ENCODE measurements at regions not wholly inside any gene's neighbourhood (a gene's known extent, or its start where the extent isn't known, plus 50 kb on each side); places are given as distances from the start of the nearest gene placed in this dataset.

DNA sequence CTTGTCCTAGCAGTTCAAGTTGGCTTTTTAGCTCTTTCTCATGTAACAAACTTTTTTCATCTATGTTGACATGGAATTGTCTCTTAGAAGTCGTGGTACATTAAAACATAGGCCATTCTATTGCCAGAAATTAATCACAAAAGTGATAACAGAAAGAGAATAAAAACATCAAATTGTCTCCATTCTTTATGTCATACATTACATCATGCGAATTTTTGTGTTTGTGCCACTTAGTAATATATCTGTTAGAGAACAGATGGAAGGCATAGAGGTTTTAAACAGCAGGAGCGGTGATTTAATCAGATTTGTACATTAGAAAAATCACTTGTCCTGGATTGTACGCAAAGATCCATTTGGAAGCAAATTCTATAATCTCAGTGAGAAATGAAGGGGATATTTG lies 136.5 kb upstream of the CDH20 start:
- TF ChIP-seq, protein P1, sequence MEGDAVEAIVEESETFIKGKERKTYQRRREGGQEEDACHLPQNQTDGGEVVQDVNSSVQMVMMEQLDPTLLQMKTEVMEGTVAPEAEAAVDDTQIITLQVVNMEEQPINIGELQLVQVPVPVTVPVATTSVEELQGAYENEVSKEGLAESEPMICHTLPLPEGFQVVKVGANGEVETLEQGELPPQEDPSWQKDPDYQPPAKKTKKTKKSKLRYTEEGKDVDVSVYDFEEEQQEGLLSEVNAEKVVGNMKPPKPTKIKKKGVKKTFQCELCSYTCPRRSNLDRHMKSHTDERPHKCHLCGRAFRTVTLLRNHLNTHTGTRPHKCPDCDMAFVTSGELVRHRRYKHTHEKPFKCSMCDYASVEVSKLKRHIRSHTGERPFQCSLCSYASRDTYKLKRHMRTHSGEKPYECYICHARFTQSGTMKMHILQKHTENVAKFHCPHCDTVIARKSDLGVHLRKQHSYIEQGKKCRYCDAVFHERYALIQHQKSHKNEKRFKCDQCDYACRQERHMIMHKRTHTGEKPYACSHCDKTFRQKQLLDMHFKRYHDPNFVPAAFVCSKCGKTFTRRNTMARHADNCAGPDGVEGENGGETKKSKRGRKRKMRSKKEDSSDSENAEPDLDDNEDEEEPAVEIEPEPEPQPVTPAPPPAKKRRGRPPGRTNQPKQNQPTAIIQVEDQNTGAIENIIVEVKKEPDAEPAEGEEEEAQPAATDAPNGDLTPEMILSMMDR (conservative IDR thresholded peaks at IDR 0.05; ENCODE audit: low read depth, low read length): no peak
- TF ChIP-seq, protein P2, sequence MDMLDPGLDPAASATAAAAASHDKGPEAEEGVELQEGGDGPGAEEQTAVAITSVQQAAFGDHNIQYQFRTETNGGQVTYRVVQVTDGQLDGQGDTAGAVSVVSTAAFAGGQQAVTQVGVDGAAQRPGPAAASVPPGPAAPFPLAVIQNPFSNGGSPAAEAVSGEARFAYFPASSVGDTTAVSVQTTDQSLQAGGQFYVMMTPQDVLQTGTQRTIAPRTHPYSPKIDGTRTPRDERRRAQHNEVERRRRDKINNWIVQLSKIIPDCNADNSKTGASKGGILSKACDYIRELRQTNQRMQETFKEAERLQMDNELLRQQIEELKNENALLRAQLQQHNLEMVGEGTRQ (IDR thresholded peaks at IDR 0.05; ENCODE audit: low read depth, low read length): no peak

Data from IMR-90 (cell line).